ENCODE measurements at regions not wholly inside any gene's neighbourhood (a gene's known extent, or its start where the extent isn't known, plus 50 kb on each side); places are given as distances from the start of the nearest gene placed in this dataset.
A peak's percentile ranks its signal among the peaks of the same experiment; 100 is the strongest.

GRCh38 chr13:81987677-81988357, 1646.9 kb upstream of the SPRY2 start:
- in situ Hi-C loops (cut with MboI; ENCODE audit: low pct_unique_long_range_greater_than_20kb, low sequenced_read_pairs, unreplicated experiment) = no loop called here
- TF ChIP-seq CTCF (IDR thresholded peaks at IDR 0.05; ENCODE audit: extremely low read depth, insufficient read depth, missing control alignments) = no peak
- no peak for DNase-seq (ENCODE audit: low spot score)

GRCh38 chr13:81987159-81987558, 1646.2 kb upstream of the SPRY2 start:
- TF ChIP-seq CTCF (IDR thresholded peaks at IDR 0.05; ENCODE audit: extremely low read depth, insufficient read depth, missing control alignments) = no peak
- no peak for DNase-seq (ENCODE audit: low spot score)

GRCh38 chr13:81986308-81986707, 1645.4 kb upstream of the SPRY2 start:
- in situ Hi-C loops (cut with MboI; ENCODE audit: low pct_unique_long_range_greater_than_20kb, low sequenced_read_pairs, unreplicated experiment) = no loop called here
- DNase-seq (ENCODE audit: low spot score) = no peak
- TF ChIP-seq CTCF (IDR thresholded peaks at IDR 0.05; ENCODE audit: extremely low read depth, insufficient read depth, missing control alignments) = no peak

More at GRCh38 chr13:81987159-81987558, 1646.2 kb upstream of the SPRY2 start:
- in situ Hi-C loops (cut with MboI; ENCODE audit: low pct_unique_long_range_greater_than_20kb, low sequenced_read_pairs, unreplicated experiment) = no loop called here

GRCh38 chr13:81957121-81957520, 1616.2 kb upstream of the SPRY2 start:
- peak; percentile 2 for DNase-seq (ENCODE audit: low spot score)
- peak; percentile 53 for TF ChIP-seq CTCF (IDR thresholded peaks at IDR 0.05; ENCODE audit: extremely low read depth, insufficient read depth, missing control alignments)
- in situ Hi-C loops (cut with MboI; ENCODE audit: low pct_unique_long_range_greater_than_20kb, low sequenced_read_pairs, unreplicated experiment) = no loop called here

GRCh38 chr13:81929988-81930387, 1589.1 kb upstream of the SPRY2 start:
- no peak for DNase-seq (ENCODE audit: low spot score)
- peak; percentile 17 for TF ChIP-seq CTCF (IDR thresholded peaks at IDR 0.05; ENCODE audit: extremely low read depth, insufficient read depth, missing control alignments)
- in situ Hi-C loops (cut with MboI; ENCODE audit: low pct_unique_long_range_greater_than_20kb, low sequenced_read_pairs, unreplicated experiment) = no loop called here

GRCh38 chr13:81927347-81927746, 1586.4 kb upstream of the SPRY2 start:
- in situ Hi-C loops (cut with MboI; ENCODE audit: low pct_unique_long_range_greater_than_20kb, low sequenced_read_pairs, unreplicated experiment) = no loop called here
- DNase-seq (ENCODE audit: low spot score) = no peak
- no peak for TF ChIP-seq CTCF (IDR thresholded peaks at IDR 0.05; ENCODE audit: extremely low read depth, insufficient read depth, missing control alignments)
